ENCODE measurements at regions not wholly inside any gene's neighbourhood (a gene's known extent, or its start where the extent isn't known, plus 50 kb on each side); places are given as distances from the start of the nearest gene placed in this dataset.

DNA sequence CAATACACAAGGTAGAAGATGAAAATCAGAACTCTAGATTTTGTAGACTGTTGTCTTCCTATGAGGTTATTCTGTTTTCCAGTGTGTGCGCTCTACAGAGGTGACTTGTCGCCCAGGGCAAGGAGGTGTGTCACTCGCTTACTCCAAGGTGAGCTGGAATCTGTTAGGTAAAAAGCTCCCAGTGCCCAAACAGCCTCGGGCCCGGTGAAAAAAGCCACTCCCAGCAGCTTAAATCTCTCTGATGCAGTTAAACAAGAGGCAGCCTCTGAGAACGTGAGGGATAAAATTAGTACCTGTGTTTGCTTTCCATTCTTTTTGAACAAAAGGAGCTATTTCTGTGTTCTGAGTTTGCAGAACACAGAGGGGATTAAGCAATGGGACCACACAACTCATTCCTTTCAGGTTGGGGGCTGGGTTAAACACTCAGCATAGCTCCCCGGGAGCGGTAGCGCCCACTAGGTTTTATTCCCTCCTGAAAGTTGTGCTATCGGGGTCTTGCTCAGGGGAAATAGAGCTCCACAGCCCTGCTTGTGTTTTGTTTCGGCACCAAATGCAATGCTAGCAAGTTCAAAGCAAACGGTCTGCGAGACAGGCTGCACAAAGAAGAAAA is 181.2 kb downstream of the FOXA2 start:
- Mint-ChIP-seq H3K9me3 (no peaks in the 10 kb centered on the region), H3K36me3 (no peaks in the 10 kb centered on the region), H3K4me3 (peak overlapping the region; percentile 59 to 90), H3K27ac (no peak overlapping the region), H3K27me3 (ENCODE audit: low read depth in 3 of 3) (peaks cover 8 to 22% (median 16%) of the 10 kb centered on the region in 3 donors), H3K4me1 (peaks cover 16% of the 10 kb centered on the region)
- no peaks in the 10 kb centered on the region for H4K20me1 ChIP-seq (ENCODE audit: insufficient read depth, low read length)
- intact Hi-C loops (cut with micrococcal nuclease), result no loop called here
- no peak for TF ChIP-seq CTCF (IDR thresholded peaks at IDR 0.05)
- H3K4me1 ChIP-seq (ENCODE audit: control insufficient read depth in 1 of 2, insufficient read depth in 2 of 2, low read length in 2 of 2), result peaks cover 5 to 10% of the 10 kb centered on the region in 2 donors
- peak overlapping the region; percentile 57 for H2AFZ ChIP-seq (ENCODE audit: insufficient read depth, low read depth, low read length, poor library complexity, severe bottlenecking)
- H3K4me2 ChIP-seq (replicated peaks; ENCODE audit: extremely low read depth, low read length, poor library complexity, severe bottlenecking), result peak overlapping the region; percentile 55
- peak overlapping the region; percentile 19 for H3K9ac ChIP-seq (ENCODE audit: insufficient read depth, low read length, poor library complexity, severe bottlenecking)
- peak overlapping the region in 2 of 3 experiments; percentile 44 to 62 for H3K4me3 ChIP-seq (replicated peaks in 1 of 3; ENCODE audit: low read depth in 2 of 3, low read length in 3 of 3)
- H3K27ac ChIP-seq (ENCODE audit: low read depth in 1 of 2, low read length in 2 of 2), result no peak overlapping the region
- H3K79me2 ChIP-seq (ENCODE audit: insufficient read depth, low read length), result no peaks in the 10 kb centered on the region
- 30% methylated on average over 10 of the region's 13 CpGs for WGBS (ENCODE audit: insufficient coverage)
- no peaks in the 10 kb centered on the region for H3K9me3 ChIP-seq (replicated peaks in 1 of 2; ENCODE audit: control insufficient read depth in 1 of 2, insufficient read depth in 1 of 2, low read length in 2 of 2)
- H3K27me3 ChIP-seq (ENCODE audit: control insufficient read depth in 2 of 2, insufficient read depth in 2 of 2, low read length in 2 of 2), result peaks cover 0 to 3% of the 10 kb centered on the region in 2 donors
- no peak for DNase-seq
- no peaks in the 10 kb centered on the region for H3K36me3 ChIP-seq (replicated peaks in 1 of 2; ENCODE audit: control insufficient read depth in 1 of 2, insufficient read depth in 2 of 2, low read length in 2 of 2)

DNA sequence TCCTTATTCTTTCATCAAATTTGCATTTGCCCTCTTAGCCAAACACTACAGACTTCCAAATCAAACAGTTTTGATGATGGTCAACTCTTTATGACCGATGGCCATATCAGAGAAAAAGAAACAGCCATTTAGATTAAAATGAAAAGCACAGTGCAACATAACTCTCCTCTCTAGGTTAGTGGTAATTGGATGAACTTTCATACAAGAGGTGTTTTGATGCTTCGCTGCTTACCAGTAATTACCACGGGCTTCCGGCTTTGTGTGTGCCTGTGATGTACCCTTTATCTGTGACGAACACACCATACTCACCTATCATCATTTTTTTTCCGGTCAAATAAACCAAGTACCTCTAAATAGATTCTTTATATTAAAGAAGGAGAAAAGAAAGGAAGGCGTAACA is 181.8 kb downstream of the FOXA2 start:
- intact Hi-C loops (cut with micrococcal nuclease), result no loop called here
- H3K79me2 ChIP-seq (ENCODE audit: insufficient read depth, low read length), result no peaks in the 10 kb centered on the region
- no peak overlapping the region for H3K4me2 ChIP-seq (replicated peaks; ENCODE audit: extremely low read depth, low read length, poor library complexity, severe bottlenecking)
- no peak overlapping the region for H2AFZ ChIP-seq (ENCODE audit: insufficient read depth, low read depth, low read length, poor library complexity, severe bottlenecking)
- H3K9me3 Mint-ChIP-seq, result no peaks in the 10 kb centered on the region
- H3K9me3 ChIP-seq (replicated peaks in 1 of 2; ENCODE audit: control insufficient read depth in 1 of 2, insufficient read depth in 1 of 2, low read length in 2 of 2), result no peaks in the 10 kb centered on the region
- DNase-seq, result no peak
- no peak overlapping the region for H3K27ac Mint-ChIP-seq
- H3K4me1 ChIP-seq (ENCODE audit: control insufficient read depth in 1 of 2, insufficient read depth in 2 of 2, low read length in 2 of 2), result peaks cover 5 to 10% of the 10 kb centered on the region in 2 donors
- no peak overlapping the region for H3K4me3 ChIP-seq (replicated peaks in 1 of 3; ENCODE audit: low read depth in 2 of 3, low read length in 3 of 3)
- no peak overlapping the region for H3K27ac ChIP-seq (ENCODE audit: low read depth in 1 of 2, low read length in 2 of 2)
- no peaks in the 10 kb centered on the region for H3K36me3 Mint-ChIP-seq
- peaks cover 8 to 22% (median 16%) of the 10 kb centered on the region in 3 donors for H3K27me3 Mint-ChIP-seq (ENCODE audit: low read depth in 3 of 3)
- no peaks in the 10 kb centered on the region for H4K20me1 ChIP-seq (ENCODE audit: insufficient read depth, low read length)
- no peak for TF ChIP-seq CTCF (IDR thresholded peaks at IDR 0.05)
- no peak overlapping the region for H3K4me3 Mint-ChIP-seq
- H3K27me3 ChIP-seq (ENCODE audit: control insufficient read depth in 2 of 2, insufficient read depth in 2 of 2, low read length in 2 of 2), result peaks cover 0 to 3% of the 10 kb centered on the region in 2 donors
- WGBS (ENCODE audit: insufficient coverage), result no CpG with 5 or more reads among the region's 7 CpGs
- H3K4me1 Mint-ChIP-seq, result peaks cover 16% of the 10 kb centered on the region
- H3K9ac ChIP-seq (ENCODE audit: insufficient read depth, low read length, poor library complexity, severe bottlenecking), result no peak overlapping the region
- H3K36me3 ChIP-seq (replicated peaks in 1 of 2; ENCODE audit: control insufficient read depth in 1 of 2, insufficient read depth in 2 of 2, low read length in 2 of 2), result no peaks in the 10 kb centered on the region

Measured in CD14-positive monocyte (primary cell).